Neural progenitor cell (in vitro differentiated cells): ENCODE measurements at regions not wholly inside any gene's neighbourhood (a gene's known extent, or its start where the extent isn't known, plus 50 kb on each side); places are given as distances from the start of the nearest gene placed in this dataset.
A peak's percentile ranks its signal among the peaks of the same experiment; 100 is the strongest.

ENCODE experiments used
- DNase-seq: peaks from one replicate; pipeline ENCODE4 v3.0.0-alpha.2; 2016; ENCODE audit warnings: low spot score
- H2AFZ ChIP-seq: fragments of 200-600 bp; sonication (generic); replicated peaks from 2 replicates; pipeline ENCODE4 v1.6.1; 2016; ENCODE audit warnings: antibody characterized with exemption
- H3F3A ChIP-seq: fragments of 200-600 bp; sonication (generic); 2 replicates; pipeline ENCODE4 v1.6.1; 2016; ENCODE audit warnings: antibody characterized with exemption, low read depth
- H3K27ac ChIP-seq: fragments of 200-600 bp; sonication (generic); 2 replicates; pipeline ENCODE4 v1.5.1; 2016; ENCODE audit warnings: mild to moderate bottlenecking
- H3K27me3 ChIP-seq: fragments of 200-600 bp; sonication (generic); 2 replicates; pipeline ENCODE4 v1.6.1; 2016; ENCODE audit warnings: mild to moderate bottlenecking, moderate library complexity
- H3K36me3 ChIP-seq: fragments of 200-600 bp; sonication (generic); 2 replicates; pipeline ENCODE4 v1.5.1; 2016
- H3K4me1 ChIP-seq: fragments of 200-600 bp; sonication (generic); 2 replicates; pipeline ENCODE4 v1.6.1; 2016; ENCODE audit warnings: mixed run types
- H3K4me2 ChIP-seq: fragments of 200-600 bp; sonication (generic); 2 replicates; pipeline ENCODE4 v1.6.1; 2016
- H3K4me3 ChIP-seq: fragments of 200-600 bp; sonication (generic); 2 replicates; pipeline ENCODE4 v1.5.1; 2016
- H3K79me2 ChIP-seq: fragments of 200-600 bp; sonication (generic); 2 replicates; pipeline ENCODE4 v1.6.1; 2016; ENCODE audit warnings: low read depth
- H3K9ac ChIP-seq: fragments of 200-600 bp; sonication (generic); 2 replicates; pipeline ENCODE4 v1.6.1; 2016
- H3K9me3 ChIP-seq: fragments of 200-600 bp; sonication (generic); 2 replicates; pipeline ENCODE4 v1.5.1; 2016; ENCODE audit warnings: low read depth
- H4K20me1 ChIP-seq: fragments of 200-600 bp; sonication (generic); 2 replicates; pipeline ENCODE4 v1.6.1; 2016; ENCODE audit warnings: low read depth
- H3K27ac Mint-ChIP-seq: 3 replicates; pipeline ENCODE4 v1.8.0; 2021; ENCODE audit warnings: mixed read lengths
- H3K27me3 Mint-ChIP-seq: 2 replicates; pipeline ENCODE4 v1.8.0; 2022; ENCODE audit warnings: low read depth, mild to moderate bottlenecking, inconsistent platforms, moderate library complexity, mixed read lengths; ENCODE audit not compliant: insufficient read depth
- H3K36me3 Mint-ChIP-seq: 3 replicates; pipeline ENCODE4 v1.8.0; 2021; ENCODE audit warnings: mixed read lengths
- H3K4me1 Mint-ChIP-seq: 3 replicates; pipeline ENCODE4 v1.8.0; 2021; ENCODE audit warnings: mixed read lengths
- H3K4me3 Mint-ChIP-seq: 3 replicates; pipeline ENCODE4 v1.8.0; 2021; ENCODE audit warnings: mild to moderate bottlenecking, moderate library complexity, mixed read lengths
- H3K9me3 Mint-ChIP-seq: 3 replicates; pipeline ENCODE4 v1.8.0; 2020; ENCODE audit warnings: mixed read lengths
- EZH2 ChIP-seq: fragments of 200-600 bp; sonication (generic); IDR thresholded peaks from 2 replicates; pipeline ENCODE4 v1.6.1; 2017; ENCODE audit warnings: antibody characterized with exemption, mild to moderate bottlenecking, moderate library complexity
- EZH2phosphoT487 ChIP-seq: fragments of 200-600 bp; sonication (generic); IDR thresholded peaks from 2 replicates; pipeline ENCODE4 v1.6.1; 2017; ENCODE audit warnings: antibody characterized with exemption
- TF ChIP-seq, protein P1 (sequence below): fragments of 200-600 bp; sonication (generic); IDR thresholded peaks from 2 replicates; pipeline ENCODE4 v1.5.1; 2017; ENCODE audit warnings: antibody characterized with exemption, mild to moderate bottlenecking

DNA sequence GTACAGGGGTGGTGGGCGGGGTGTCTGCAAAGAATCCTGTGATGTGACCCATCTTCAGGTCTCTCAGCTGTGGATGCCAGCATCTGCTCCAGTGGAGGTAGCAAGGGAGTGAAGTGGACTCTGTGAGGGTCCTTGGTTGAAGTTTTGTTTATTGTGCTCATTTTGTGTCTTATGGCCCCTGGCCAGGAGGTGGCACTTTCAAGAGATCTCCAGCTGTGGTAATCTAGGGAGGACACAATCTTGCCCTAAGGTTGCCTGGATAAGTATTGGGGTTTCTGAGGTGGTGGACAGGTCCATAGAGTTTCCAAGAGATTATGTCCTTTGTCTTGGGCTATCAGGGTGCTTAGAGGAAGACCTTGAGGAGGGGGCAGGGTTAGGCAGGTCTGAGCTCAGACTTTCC lies 260.7 kb downstream of the CCDC59 start:
- Mint-ChIP-seq H3K27me3 (no peaks in the 10 kb centered on the region), H3K9me3 (no peaks in the 10 kb centered on the region), H3K4me3 (no peak overlapping the region), H3K27ac (peak overlapping the region; percentile 30), H3K4me1 (peaks cover 6% of the 10 kb centered on the region), H3K36me3 (no peaks in the 10 kb centered on the region)
- no peak overlapping the region for H3K4me3 ChIP-seq
- H3K36me3 ChIP-seq: no peaks in the 10 kb centered on the region
- no peak for DNase-seq
- no peaks in the 10 kb centered on the region for H3F3A ChIP-seq
- no peak overlapping the region for H2AFZ ChIP-seq
- no peaks in the 10 kb centered on the region for H3K27me3 ChIP-seq
- no peak overlapping the region for H3K27ac ChIP-seq
- H3K9ac ChIP-seq: no peak overlapping the region
- H3K4me2 ChIP-seq: no peak overlapping the region
- no peaks in the 10 kb centered on the region for H3K4me1 ChIP-seq
- H3K9me3 ChIP-seq: no peaks in the 10 kb centered on the region
- no peaks in the 10 kb centered on the region for H3K79me2 ChIP-seq
- no peaks in the 10 kb centered on the region for H4K20me1 ChIP-seq
- TF ChIP-seq, protein P1, sequence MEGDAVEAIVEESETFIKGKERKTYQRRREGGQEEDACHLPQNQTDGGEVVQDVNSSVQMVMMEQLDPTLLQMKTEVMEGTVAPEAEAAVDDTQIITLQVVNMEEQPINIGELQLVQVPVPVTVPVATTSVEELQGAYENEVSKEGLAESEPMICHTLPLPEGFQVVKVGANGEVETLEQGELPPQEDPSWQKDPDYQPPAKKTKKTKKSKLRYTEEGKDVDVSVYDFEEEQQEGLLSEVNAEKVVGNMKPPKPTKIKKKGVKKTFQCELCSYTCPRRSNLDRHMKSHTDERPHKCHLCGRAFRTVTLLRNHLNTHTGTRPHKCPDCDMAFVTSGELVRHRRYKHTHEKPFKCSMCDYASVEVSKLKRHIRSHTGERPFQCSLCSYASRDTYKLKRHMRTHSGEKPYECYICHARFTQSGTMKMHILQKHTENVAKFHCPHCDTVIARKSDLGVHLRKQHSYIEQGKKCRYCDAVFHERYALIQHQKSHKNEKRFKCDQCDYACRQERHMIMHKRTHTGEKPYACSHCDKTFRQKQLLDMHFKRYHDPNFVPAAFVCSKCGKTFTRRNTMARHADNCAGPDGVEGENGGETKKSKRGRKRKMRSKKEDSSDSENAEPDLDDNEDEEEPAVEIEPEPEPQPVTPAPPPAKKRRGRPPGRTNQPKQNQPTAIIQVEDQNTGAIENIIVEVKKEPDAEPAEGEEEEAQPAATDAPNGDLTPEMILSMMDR: peak; percentile 3
- no peak for TF ChIP-seq EZH2
- TF ChIP-seq EZH2phosphoT487: no peak

DNA sequence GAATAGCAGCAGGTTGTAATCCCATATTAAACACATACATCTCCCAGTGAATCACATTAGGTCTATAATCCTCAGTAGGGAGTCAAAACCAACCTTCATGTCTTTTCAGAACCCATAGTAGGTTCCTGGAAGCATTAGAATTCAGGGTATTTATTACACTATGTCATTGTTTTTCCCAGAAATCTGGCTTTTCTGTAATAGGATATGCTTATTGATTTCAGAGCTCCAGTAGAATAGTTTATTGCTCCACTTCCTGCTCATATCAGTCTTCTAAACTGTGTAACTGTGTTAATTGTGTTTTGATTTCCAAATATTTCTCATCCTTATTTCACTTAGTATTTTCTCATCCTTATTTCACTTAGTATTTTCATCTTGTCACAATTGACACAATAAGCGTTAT lies 268.0 kb downstream of the CCDC59 start:
- no peaks in the 10 kb centered on the region for H3F3A ChIP-seq
- Mint-ChIP-seq H3K36me3 (no peaks in the 10 kb centered on the region), H3K4me3 (no peak overlapping the region), H3K9me3 (peaks cover 4% of the 10 kb centered on the region), H3K4me1 (no peaks in the 10 kb centered on the region), H3K27me3 (no peaks in the 10 kb centered on the region), H3K27ac (no peak overlapping the region)
- no peaks in the 10 kb centered on the region for H3K9me3 ChIP-seq
- H3K36me3 ChIP-seq: no peaks in the 10 kb centered on the region
- no peak overlapping the region for H2AFZ ChIP-seq
- H3K4me3 ChIP-seq: no peak overlapping the region
- no peak overlapping the region for H3K27ac ChIP-seq
- no peak overlapping the region for H3K4me2 ChIP-seq
- no peak for DNase-seq
- no peak overlapping the region for H3K9ac ChIP-seq
- H3K27me3 ChIP-seq: no peaks in the 10 kb centered on the region
- TF ChIP-seq, protein P1: no peak
- TF ChIP-seq EZH2phosphoT487 (no peak), EZH2 (no peak)
- no peaks in the 10 kb centered on the region for H4K20me1 ChIP-seq
- peaks cover 3% of the 10 kb centered on the region for H3K4me1 ChIP-seq
- H3K79me2 ChIP-seq: no peaks in the 10 kb centered on the region

DNA sequence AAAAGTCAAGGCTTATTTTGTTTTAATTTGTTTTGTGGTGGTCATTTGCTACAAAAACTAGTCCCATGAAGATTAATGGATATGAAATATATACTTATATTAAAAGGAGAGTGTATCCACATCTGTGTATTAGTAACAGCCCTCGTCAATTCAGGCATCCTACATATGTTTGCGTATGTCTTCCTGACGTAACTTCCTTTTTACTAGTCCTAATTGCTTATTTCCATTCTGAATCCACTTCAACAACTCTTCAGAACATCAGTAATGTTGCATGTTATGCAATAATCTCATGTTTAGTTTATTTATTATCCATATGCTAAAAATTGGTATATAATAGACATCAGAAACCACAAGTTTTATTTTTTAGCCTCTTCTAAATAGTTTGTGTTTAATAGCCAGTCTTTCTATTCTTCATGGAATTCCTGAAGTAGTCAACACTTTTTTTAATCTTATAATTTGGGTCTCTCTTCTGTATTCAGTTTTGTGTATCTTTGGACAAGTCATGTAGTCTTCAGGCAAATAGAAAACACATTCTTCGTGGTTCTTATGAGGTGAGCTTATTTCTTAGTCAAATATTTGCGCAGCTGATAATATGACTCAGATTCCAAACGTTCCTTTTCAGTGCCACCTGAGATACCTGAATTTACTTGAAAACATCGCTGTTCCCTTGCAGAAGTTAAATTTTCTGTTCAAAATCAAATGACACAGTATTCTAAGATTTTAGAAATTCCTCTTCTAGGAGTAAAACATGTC lies 268.6 kb downstream of the CCDC59 start:
- TF ChIP-seq EZH2 (no peak), EZH2phosphoT487 (no peak)
- TF ChIP-seq, protein P1: no peak
- Mint-ChIP-seq H3K4me3 (no peak overlapping the region), H3K27ac (no peak overlapping the region), H3K36me3 (no peaks in the 10 kb centered on the region), H3K27me3 (no peaks in the 10 kb centered on the region), H3K4me1 (no peaks in the 10 kb centered on the region), H3K9me3 (peaks cover 8% of the 10 kb centered on the region)
- Histone ChIP-seq H3K4me2 (no peak overlapping the region), H2AFZ (no peak overlapping the region), H3K9me3 (no peaks in the 10 kb centered on the region), H3K4me3 (no peak overlapping the region), H3K27ac (no peak overlapping the region), H3K4me1 (peaks cover 3% of the 10 kb centered on the region), H3K9ac (no peak overlapping the region), H3K36me3 (no peaks in the 10 kb centered on the region), H4K20me1 (no peaks in the 10 kb centered on the region), H3F3A (no peaks in the 10 kb centered on the region), H3K27me3 (no peaks in the 10 kb centered on the region), H3K79me2 (no peaks in the 10 kb centered on the region)
- DNase-seq: no peak
